GM23338 (cell line): ENCODE measurements at regions not wholly inside any gene's neighbourhood (a gene's known extent, or its start where the extent isn't known, plus 50 kb on each side); places are given as distances from the start of the nearest gene placed in this dataset.

Experiments used
- ATAC-seq: fragments of 200-7000 bp; cut with Tn5 transposase; 3 replicates; pipeline ENCODE4 v1.9.1; 2020
- DNase-seq: peaks from one replicate; pipeline ENCODE4 v3.0.0-alpha.2; 2015; ENCODE audit warnings: low spot score
- H2AFZ ChIP-seq: fragments of 200-600 bp; sonication (generic); 2 replicates; pipeline ENCODE4 v1.8.0; 2016; ENCODE audit warnings: antibody characterized with exemption, mild to moderate bottlenecking, moderate library complexity
- H3F3A ChIP-seq: fragments of 200-600 bp; sonication (generic); replicated peaks from 2 replicates; pipeline ENCODE4 v1.8.0; 2017; ENCODE audit warnings: antibody characterized with exemption, mixed run types, low read depth
- H3K27ac ChIP-seq: fragments of 200-600 bp; sonication (generic); 2 replicates; pipeline ENCODE4 v1.6.1; 2016; ENCODE audit warnings: low read depth
- H3K27me3 ChIP-seq: fragments of 200-600 bp; sonication (generic); 2 replicates; pipeline ENCODE4 v1.8.0; 2016; ENCODE audit warnings: mild to moderate bottlenecking, mixed run types, moderate library complexity; ENCODE audit not compliant: insufficient read depth
- H3K36me3 ChIP-seq: fragments of 200-600 bp; sonication (generic); 2 replicates; pipeline ENCODE4 v1.8.0; 2016; ENCODE audit warnings: mild to moderate bottlenecking; ENCODE audit not compliant: insufficient read depth
- H3K4me1 ChIP-seq: fragments of 200-600 bp; sonication (generic); 2 replicates; pipeline ENCODE4 v1.8.0; 2016; ENCODE audit warnings: mild to moderate bottlenecking, moderate library complexity; ENCODE audit not compliant: insufficient read depth
- H3K4me2 ChIP-seq: fragments of 200-600 bp; sonication (generic); 2 replicates; pipeline ENCODE4 v1.7.1; 2017; ENCODE audit warnings: mixed run types
- H3K4me3 ChIP-seq: fragments of 200-600 bp; sonication (generic); 2 replicates; pipeline ENCODE4 v1.6.1; 2016; ENCODE audit warnings: mixed run types
- H3K79me2 ChIP-seq: fragments of 200-600 bp; sonication (generic); replicated peaks from 2 replicates; pipeline ENCODE4 v1.8.0; 2017; ENCODE audit warnings: mild to moderate bottlenecking; ENCODE audit not compliant: insufficient read depth
- H3K9me2 ChIP-seq: fragments of 200-600 bp; sonication (generic); 2 replicates; pipeline ENCODE4 v1.8.0; 2017; ENCODE audit not compliant: insufficient read depth
- H4K20me1 ChIP-seq: fragments of 200-600 bp; sonication (generic); replicated peaks from 2 replicates; pipeline ENCODE4 v1.8.0; 2017; ENCODE audit warnings: mild to moderate bottlenecking; ENCODE audit not compliant: insufficient read depth
- H3K27ac Mint-ChIP-seq: 2 replicates; pipeline ENCODE4 v1.8.0; 2020; ENCODE audit warnings: inconsistent platforms, mild to moderate bottlenecking, moderate library complexity, mixed read lengths
- H3K27me3 Mint-ChIP-seq: 3 replicates; pipeline ENCODE4 v1.8.0; 2022; ENCODE audit warnings: low read depth, mild to moderate bottlenecking, moderate library complexity, mixed read lengths, inconsistent platforms; ENCODE audit not compliant: insufficient read depth, poor library complexity
- H3K36me3 Mint-ChIP-seq: 3 replicates; pipeline ENCODE4 v1.8.0; 2021; ENCODE audit warnings: low read depth, mild to moderate bottlenecking, inconsistent platforms, moderate library complexity, mixed read lengths
- H3K4me1 Mint-ChIP-seq: 3 replicates; pipeline ENCODE4 v1.8.0; 2020; ENCODE audit warnings: mild to moderate bottlenecking, inconsistent platforms, mixed read lengths
- H3K4me3 Mint-ChIP-seq: 3 replicates; pipeline ENCODE4 v1.8.0; 2021; ENCODE audit warnings: moderate library complexity, mild to moderate bottlenecking, inconsistent platforms, mixed read lengths
- H3K9me3 Mint-ChIP-seq: 3 replicates; pipeline ENCODE4 v1.8.0; 2020; ENCODE audit warnings: moderate library complexity, mild to moderate bottlenecking, inconsistent platforms, mixed read lengths
- CREB1 ChIP-seq: fragments of 250-450 bp; sonication (Bioruptor Pico); IDR thresholded peaks from 2 replicates; pipeline ENCODE4 v1.5.0; 2020; ENCODE audit warnings: low read depth, mild to moderate bottlenecking, moderate library complexity
- POLR2AphosphoS5 ChIP-seq: IDR thresholded peaks from 2 replicates; pipeline ENCODE4 v1.6.1; 2016; ENCODE audit warnings: antibody characterized with exemption, low read depth
- ZNF114 ChIP-seq: fragments of 250-450 bp; sonication (Bioruptor Pico); IDR thresholded peaks from 2 replicates; pipeline ENCODE4 v1.5.0; 2020; ENCODE audit warnings: mild to moderate bottlenecking, moderate library complexity
- ZNF462 ChIP-seq: fragments of 250-450 bp; sonication (Bioruptor Pico); IDR thresholded peaks from 2 replicates; pipeline ENCODE4 v1.5.0; 2020; ENCODE audit warnings: mild to moderate bottlenecking, moderate library complexity
- TF ChIP-seq, protein P1 (sequence below): IDR thresholded peaks from one replicate; pipeline ENCODE4 v1.6.1; 2018; ENCODE audit warnings: antibody characterized with exemption; ENCODE audit not compliant: unreplicated experiment
- TF ChIP-seq, protein P2 (sequence below): IDR thresholded peaks from 2 replicates; pipeline ENCODE4 v1.6.1; 2016; ENCODE audit warnings: antibody characterized with exemption

- TF ChIP-seq, protein P1, sequence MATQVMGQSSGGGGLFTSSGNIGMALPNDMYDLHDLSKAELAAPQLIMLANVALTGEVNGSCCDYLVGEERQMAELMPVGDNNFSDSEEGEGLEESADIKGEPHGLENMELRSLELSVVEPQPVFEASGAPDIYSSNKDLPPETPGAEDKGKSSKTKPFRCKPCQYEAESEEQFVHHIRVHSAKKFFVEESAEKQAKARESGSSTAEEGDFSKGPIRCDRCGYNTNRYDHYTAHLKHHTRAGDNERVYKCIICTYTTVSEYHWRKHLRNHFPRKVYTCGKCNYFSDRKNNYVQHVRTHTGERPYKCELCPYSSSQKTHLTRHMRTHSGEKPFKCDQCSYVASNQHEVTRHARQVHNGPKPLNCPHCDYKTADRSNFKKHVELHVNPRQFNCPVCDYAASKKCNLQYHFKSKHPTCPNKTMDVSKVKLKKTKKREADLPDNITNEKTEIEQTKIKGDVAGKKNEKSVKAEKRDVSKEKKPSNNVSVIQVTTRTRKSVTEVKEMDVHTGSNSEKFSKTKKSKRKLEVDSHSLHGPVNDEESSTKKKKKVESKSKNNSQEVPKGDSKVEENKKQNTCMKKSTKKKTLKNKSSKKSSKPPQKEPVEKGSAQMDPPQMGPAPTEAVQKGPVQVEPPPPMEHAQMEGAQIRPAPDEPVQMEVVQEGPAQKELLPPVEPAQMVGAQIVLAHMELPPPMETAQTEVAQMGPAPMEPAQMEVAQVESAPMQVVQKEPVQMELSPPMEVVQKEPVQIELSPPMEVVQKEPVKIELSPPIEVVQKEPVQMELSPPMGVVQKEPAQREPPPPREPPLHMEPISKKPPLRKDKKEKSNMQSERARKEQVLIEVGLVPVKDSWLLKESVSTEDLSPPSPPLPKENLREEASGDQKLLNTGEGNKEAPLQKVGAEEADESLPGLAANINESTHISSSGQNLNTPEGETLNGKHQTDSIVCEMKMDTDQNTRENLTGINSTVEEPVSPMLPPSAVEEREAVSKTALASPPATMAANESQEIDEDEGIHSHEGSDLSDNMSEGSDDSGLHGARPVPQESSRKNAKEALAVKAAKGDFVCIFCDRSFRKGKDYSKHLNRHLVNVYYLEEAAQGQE = no peak
- no peak for TF ChIP-seq POLR2AphosphoS5
- no peak for TF ChIP-seq ZNF114
- no peak for TF ChIP-seq CREB1 (CRISPR knock-in tag)
- TF ChIP-seq, protein P2, sequence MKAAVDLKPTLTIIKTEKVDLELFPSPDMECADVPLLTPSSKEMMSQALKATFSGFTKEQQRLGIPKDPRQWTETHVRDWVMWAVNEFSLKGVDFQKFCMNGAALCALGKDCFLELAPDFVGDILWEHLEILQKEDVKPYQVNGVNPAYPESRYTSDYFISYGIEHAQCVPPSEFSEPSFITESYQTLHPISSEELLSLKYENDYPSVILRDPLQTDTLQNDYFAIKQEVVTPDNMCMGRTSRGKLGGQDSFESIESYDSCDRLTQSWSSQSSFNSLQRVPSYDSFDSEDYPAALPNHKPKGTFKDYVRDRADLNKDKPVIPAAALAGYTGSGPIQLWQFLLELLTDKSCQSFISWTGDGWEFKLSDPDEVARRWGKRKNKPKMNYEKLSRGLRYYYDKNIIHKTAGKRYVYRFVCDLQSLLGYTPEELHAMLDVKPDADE = no peak
- no peak for TF ChIP-seq ZNF462 (CRISPR knock-in tag)
- peaks cover 12% of the 10 kb centered on the region for H3K4me1 Mint-ChIP-seq
- H3K4me3 ChIP-seq = no peak overlapping the region
- no peaks in the 10 kb centered on the region for H3K27me3 ChIP-seq
- H3K36me3 ChIP-seq = no peaks in the 10 kb centered on the region
- no peaks in the 10 kb centered on the region for H3F3A ChIP-seq
- ATAC-seq (no peak), DNase-seq (no peak)
- peaks cover 7% of the 10 kb centered on the region for H3K27me3 Mint-ChIP-seq
- no peaks in the 10 kb centered on the region for H3K79me2 ChIP-seq
- H3K27ac ChIP-seq = no peak overlapping the region
- no peak overlapping the region for H3K4me2 ChIP-seq
- no peak overlapping the region for H3K27ac Mint-ChIP-seq
- no peaks in the 10 kb centered on the region for H3K9me3 Mint-ChIP-seq
- peaks cover 5% of the 10 kb centered on the region; the same call in 1 of the 2 replicates for H3K4me1 ChIP-seq
- H3K4me3 Mint-ChIP-seq = no peak overlapping the region
- no peaks in the 10 kb centered on the region for H3K9me2 ChIP-seq
- H4K20me1 ChIP-seq = no peaks in the 10 kb centered on the region
- H3K36me3 Mint-ChIP-seq = no peaks in the 10 kb centered on the region
- H2AFZ ChIP-seq = no peak overlapping the region; the same call in 1 of the 2 replicates
These were observed 61.7 kb downstream of the CALM1 start for GRCh38 chr14:90458536-90458935.
